Activated CD4-positive, CD25-positive, alpha-beta regulatory T cell treated with anti-CD3 and anti-CD28 coated beads, Interleukin-2, amount 50 U/mL, for 16 hours (primary cell): ENCODE measurements at regions not wholly inside any gene's neighbourhood (a gene's known extent, or its start where the extent isn't known, plus 50 kb on each side); places are given as distances from the start of the nearest gene placed in this dataset.

Experiments used
- DNase-seq: peaks from one replicate; pipeline ENCODE4 v3.0.0-alpha.2; 2020; ENCODE audit warnings: low read depth, low spot score

DNA sequence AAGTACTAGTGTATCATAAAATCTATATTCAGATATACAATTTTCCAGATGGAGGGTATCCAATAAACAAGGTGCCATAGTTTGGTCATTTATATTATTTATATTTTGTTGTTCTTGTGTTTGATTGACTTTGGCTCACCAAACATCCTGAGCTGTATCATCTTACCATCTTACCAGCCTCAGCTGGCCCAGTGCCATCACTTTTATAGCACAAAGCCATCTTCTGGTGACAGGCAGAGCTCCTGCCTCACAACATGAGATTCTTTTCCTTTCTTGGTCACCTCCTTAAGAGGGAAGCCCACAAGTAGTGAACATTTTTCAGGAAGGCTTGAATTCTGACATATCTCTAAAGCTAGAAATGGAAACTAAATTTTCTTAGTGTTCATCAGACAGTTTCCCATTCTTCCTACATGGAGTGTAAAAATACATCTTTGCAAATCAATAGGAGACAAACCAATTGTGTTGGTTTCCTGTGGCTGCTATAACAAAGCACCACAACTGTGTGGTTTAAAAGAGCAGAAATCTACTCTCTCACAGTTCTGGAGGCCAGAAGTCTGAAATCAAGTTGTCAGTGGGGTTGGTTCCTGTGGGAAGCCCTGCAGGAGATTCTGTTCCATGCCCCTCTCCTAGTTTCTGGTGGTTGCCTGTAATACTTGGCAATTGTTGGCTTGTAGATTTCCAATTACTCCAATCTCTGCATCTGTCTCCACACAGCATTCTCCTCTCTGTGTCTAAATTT, 341.8 kb downstream of the MAN2A1 start:
- no peak for DNase-seq

- DNase-seq = no peak
Measured at GRCh38 chr5:110032376-110032775, 342.6 kb downstream of the MAN2A1 start.

DNA sequence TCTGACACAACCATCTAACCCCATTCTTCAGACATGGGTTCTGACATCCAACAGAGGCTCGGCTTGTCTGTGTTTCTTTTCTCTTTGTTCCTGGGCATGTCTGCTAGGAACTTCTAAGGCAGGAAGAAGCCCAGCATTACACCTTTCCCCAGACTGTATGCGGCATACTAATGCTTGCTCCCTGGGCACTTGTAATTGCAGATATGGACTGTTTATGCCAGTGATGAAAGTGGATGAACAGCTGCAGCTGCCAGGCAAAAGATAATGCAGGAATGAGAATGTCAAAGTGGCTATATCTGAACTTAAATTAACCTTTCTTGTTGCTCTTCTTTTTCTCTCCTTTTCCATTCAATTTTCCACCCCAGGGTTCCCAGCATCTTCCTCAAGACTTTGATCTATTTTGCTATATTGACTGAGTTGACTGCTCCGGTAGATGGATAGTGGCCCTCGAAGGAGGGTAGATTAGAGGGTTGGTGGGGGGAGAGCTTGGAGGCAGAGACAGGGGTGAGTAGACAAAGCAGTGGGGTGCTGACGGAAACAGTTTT, 344.4 kb downstream of the MAN2A1 start:
- no peak for DNase-seq

DNA sequence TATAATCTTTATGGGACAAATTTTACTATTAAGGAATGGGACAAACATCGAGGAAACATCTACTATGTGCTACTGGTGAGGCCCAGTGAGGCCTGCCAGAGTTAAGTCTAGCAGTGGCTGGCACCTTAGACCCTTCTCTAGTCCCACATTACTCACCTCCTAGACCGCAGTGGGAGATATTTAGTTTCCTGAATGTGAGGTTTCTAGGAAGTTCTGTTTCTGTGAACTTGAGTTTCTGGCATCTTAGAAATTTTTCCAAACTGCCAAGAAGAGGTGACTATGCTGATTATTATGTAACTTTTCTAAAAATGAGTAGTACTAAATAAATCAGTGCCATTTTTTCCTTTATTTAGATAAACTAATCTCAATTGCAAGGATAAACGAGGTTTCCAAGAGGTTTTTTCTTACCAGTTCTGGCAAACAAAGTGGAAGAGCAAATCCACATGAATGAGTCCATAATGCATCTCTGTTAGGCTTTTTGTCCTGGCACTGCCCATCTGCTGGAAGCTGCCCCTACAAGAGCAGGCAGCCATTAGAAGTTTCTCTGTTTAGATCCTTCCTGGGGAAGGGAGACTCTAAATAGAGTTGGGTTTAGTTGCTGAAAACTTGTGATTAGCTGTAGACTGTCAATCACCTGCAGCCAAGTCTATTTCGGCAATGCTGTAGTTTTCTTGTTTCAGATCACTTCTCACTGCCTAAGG, 348.7 kb downstream of the MAN2A1 start:
- no peak for DNase-seq

DNA sequence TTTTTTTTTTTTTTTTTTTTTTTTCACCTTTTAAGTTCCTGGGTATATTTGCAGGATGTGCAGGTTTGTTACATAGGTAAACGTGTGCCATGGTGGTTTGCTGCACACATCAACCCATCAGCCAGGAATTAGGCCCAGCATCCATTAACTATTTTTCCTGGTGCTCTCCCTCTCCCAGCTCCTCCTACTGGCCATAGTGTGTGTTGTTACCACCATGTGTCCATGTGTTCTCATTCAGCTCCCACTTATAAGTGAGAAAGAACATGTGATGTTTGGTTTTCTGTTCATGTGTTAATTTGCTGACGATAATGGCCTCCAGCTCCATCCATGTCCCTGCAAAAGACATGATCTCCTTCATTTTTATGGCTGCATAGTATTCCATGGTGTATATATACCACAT, 350.5 kb downstream of the MAN2A1 start:
- no peak for DNase-seq

DNA sequence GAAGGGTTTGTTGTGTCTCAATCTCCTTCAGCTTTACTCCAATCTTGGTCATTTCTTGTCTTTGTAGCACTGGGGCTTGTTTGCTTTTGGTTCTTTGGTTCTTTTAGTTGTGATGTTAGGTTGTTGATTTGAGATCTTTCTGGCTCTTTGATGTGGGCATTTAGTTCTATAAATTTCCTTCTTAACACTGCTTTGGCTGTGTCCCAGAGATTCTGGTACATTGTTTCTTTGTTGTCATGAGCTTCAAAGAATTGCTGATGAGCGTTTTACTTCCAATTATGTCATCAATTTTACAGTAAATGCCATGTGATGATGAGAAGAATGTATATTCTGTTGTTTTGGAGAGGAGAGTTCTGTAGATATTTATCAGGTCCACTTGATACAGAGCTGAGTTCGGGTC, 353.3 kb downstream of the MAN2A1 start:
- DNase-seq = no peak

DNA sequence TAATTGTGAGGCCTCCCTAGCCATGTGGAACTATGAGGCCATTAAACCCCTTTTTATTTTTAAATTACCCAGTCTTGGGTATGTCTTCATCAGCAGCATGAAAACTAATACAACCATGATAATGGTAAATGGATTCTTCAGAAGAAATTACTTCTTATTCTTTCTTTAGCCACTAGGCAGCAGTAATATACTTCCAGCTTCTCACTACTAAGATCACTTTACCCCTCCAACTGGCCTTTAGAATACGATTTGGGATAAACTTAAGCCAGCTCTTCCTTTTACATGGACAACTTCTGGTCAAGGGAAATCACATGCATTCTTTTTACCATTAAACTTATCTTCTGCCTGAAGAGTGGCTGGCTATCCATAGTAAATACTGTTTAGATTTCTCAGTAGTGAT, 355.4 kb downstream of the MAN2A1 start:
- DNase-seq = no peak

DNA sequence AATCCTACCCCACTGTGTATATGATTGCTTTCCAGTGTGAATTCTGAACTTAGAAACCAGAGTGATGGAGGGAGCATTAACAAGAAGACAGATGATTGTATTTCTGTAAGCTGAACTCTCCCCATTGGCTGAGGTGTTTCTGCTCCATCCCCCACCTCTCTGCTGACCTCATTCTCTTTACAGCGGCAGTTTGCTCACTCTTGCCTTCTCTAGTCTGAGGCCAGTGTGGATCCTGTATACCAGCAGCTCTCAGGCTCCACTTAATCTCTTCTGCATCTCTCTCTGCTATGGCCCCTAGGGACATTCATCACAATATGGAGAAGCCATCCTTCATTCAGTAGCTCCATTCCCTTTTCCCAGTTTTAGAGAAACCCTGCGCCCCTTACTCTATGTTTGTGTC, 358.8 kb downstream of the MAN2A1 start:
- no peak for DNase-seq

DNA sequence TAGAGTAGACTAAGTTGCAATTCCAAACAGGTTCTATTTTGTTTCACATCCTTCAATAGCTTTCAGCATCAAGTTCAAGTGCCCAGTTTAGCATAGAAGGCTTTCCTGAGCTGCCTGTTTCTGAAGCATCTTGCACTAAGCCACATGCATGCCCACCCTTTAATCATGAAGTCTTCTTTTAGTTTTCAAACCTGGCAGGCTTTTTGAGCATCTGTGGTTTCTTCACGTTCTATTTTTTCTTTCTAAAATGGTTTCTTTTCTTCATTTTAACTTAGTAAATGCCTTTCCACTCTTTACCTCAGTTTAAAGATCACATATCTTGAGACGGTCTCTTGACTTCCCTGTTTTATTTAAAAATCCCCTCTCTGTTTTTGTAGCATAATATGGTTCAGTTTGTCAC, 360.1 kb downstream of the MAN2A1 start:
- DNase-seq = no peak

DNA sequence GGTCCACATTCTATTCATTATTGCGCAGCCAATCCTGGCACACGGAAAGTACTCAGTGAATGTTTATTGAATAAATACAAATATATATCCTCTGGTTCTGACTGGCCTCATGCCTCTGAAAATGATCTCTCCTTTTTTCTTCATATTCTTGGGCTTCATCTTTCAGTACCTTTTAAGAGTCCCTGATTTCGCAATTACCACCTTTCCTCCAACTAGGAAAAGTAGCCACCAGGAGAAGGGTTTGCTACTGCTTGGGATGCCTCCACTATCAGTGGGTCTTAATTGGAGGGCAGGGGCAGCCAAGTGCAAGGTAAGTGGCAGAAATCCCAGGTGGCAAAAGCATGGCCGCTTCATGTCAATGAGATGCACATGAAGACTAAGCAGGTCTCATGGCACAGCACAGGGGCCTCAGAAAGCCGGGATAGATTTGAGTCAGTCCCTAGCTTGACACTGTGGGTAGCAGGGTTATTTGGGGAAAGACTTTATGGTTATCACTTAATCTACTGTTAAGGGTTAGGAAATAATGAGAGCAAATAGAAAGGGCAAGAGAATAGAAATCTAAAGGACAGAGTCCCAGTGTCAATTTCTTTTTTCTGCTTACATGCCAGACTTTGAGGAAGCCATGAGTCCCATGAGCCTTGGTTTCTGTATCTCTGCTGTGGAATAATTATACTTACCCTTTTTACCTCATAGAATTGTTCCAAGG, 361.1 kb downstream of the MAN2A1 start:
- DNase-seq = no peak

GRCh38 chr5:110053205-110053604, 363.5 kb downstream of the MAN2A1 start:
- DNase-seq = no peak

- DNase-seq = no peak
Measured at GRCh38 chr5:110053824-110054223, 364.1 kb downstream of the MAN2A1 start.

- peak; percentile 49 for DNase-seq
Measured at GRCh38 chr5:110054240-110054639, 364.5 kb downstream of the MAN2A1 start.

DNA sequence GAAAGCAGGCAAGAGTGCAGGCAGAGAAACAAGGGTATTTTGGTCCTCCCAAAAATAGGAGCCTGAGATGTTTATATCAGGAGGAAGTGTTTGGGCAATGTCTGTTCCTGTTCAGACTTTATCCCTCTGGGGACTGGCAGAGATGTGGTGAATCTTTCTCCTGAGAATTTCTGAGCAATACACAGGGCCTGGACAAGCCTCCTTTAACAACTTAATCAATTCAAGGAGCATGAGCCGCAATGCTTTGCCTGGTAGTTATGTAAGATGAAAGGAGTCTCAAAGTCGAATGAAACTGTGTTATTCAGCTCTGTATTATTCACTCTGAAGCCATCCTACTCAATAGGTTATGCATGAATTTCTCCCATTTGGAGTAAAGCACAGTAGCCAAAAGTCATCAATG, 365.6 kb downstream of the MAN2A1 start:
- DNase-seq = no peak

DNA sequence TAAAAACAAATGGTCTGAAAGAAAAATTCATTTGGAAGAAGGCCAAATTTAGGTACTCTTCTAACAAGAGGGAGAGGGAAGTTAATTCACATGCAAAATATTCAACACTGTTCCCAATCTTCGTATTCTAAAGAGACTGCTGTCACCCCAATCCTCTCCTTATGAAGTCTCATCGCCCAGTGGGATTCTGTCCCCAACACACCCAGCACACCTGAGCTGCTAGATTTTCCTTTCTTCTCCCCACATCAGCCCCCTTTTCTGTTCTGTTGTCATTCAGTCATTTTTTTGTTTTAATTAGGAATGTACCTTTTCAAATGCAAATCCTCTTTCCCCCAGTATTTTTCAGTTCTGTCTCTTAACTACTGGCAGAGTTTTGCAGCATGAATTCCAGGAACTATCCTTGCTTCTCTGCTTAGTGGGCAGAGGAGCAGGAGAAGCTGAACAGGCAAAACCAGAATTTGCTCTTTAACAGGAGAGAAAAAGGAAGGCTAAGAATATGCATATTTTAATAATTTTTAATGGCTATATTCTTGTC, 366.9 kb downstream of the MAN2A1 start:
- no peak for DNase-seq

GRCh38 chr5:110058175-110058574, 368.4 kb downstream of the MAN2A1 start:
- DNase-seq = no peak

- DNase-seq = no peak
Measured at GRCh38 chr5:110062246-110062645, 372.5 kb downstream of the MAN2A1 start.

DNA sequence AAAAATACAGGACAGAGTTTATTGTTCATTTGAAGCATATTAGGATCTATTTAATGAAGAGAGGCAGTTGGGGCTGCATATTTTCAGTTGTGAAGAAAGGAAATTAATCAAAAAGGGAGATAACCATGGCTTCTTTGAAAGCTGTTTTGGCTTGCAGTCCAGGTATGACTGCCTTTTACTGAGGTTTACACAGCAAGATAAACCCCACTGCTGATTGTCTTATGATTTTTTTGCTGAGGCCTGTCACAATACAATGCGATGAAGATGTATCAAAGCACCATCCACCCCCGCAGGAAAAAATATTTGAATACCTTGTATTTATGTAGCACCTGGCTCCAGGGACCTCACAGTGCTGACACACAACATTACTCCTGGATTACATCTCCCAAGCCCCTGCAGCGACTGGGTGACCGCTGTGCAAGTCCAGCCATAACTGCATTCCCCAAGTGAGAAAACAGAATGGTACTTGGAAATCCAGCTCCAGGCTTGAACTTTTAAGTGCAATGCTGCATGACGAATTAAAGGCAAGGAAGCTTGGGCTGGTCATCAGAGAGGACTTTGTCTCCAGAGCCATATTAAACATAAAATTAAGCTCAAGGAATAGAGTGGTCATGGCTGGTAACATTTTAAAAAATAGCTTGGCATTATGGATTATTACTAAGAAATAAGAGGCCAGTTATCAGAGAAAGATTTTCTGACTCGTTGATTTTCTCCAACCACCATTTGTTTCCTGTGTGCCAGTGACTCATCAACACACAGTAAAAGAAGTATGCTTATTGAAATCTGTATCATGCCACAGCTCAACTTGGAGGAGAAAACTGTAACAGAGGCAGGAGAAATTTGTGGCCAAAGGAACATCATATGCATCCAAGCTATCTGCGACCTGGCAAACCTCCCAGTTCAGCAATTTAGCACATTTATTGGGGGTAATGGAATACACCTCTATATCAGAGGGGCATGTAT, 374.2 kb downstream of the MAN2A1 start:
- DNase-seq = no peak

DNA sequence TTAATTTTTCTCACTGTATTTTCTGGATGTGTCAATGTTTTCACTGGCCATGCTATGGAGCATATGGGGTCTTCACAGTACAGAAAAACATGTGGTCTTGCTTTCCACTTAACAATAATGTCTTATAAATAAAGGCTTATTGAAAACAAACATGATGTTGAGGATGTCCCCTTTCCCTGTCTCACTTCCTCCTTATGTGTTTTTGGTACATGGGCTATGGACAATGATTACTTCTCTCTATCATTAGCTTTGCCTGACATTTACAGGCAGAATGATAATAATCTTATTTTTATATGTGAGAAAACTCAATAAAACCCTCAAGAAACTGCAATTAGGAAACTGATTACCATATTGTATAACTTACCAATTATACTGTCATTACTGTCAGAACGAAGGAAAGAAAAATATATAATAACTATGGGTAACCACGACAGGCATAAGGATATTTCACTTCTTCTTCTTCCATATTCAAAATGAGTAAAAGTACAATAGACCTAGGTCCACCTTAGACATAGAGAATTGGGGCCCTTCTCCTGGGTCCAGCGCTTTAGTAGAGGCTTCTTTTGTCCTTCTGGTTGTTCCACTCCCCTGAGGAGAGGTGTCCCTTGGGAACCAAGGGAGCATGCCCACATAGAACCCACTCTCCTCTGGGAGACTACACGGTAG, 375.0 kb downstream of the MAN2A1 start:
- DNase-seq = no peak

GRCh38 chr5:110070836-110071235, 381.1 kb downstream of the MAN2A1 start:
- DNase-seq = no peak

- no peak for DNase-seq
Measured at GRCh38 chr5:110072651-110073050, 382.9 kb downstream of the MAN2A1 start.
